ENCODE measurements at regions not wholly inside any gene's neighbourhood (a gene's known extent, or its start where the extent isn't known, plus 50 kb on each side); places are given as distances from the start of the nearest gene placed in this dataset.

- TF ChIP-seq TAF1 (IDR thresholded peaks at IDR 0.05; ENCODE audit: borderline replicate concordance, insufficient read depth, low read length), result no peak
Measured at GRCh38 chr1:105865546-105865945, 1190.9 kb upstream of the PRMT6 start.

- no peak for TF ChIP-seq FOXP2 (optimal IDR thresholded peaks at IDR 0.05; ENCODE audit: borderline replicate concordance, extremely low read depth, extremely low read length, insufficient read depth)
- no peak for TF ChIP-seq TAF1 (IDR thresholded peaks at IDR 0.05; ENCODE audit: borderline replicate concordance, insufficient read depth, low read length)
- TF ChIP-seq SIN3A (IDR thresholded peaks at IDR 0.05; ENCODE audit: borderline replicate concordance, insufficient read depth, low read length), result no peak
- no peak for TF ChIP-seq REST (IDR thresholded peaks at IDR 0.05; ENCODE audit: insufficient read depth in 1 of 2, low read depth in 2 of 2, low read length in 2 of 2)
- TF ChIP-seq POLR2AphosphoS5 (IDR thresholded peaks at IDR 0.05; ENCODE audit: low read depth, low read length), result no peak
Measured at GRCh38 chr1:105872817-105873216, 1183.7 kb upstream of the PRMT6 start.

- TF ChIP-seq SIN3A (IDR thresholded peaks at IDR 0.05; ENCODE audit: borderline replicate concordance, insufficient read depth, low read length) (no peak), FOXP2 (optimal IDR thresholded peaks at IDR 0.05; ENCODE audit: borderline replicate concordance, extremely low read depth, extremely low read length, insufficient read depth) (no peak), POLR2AphosphoS5 (IDR thresholded peaks at IDR 0.05; ENCODE audit: low read depth, low read length) (no peak), TAF1 (IDR thresholded peaks at IDR 0.05; ENCODE audit: borderline replicate concordance, insufficient read depth, low read length) (no peak), REST (IDR thresholded peaks at IDR 0.05; ENCODE audit: insufficient read depth in 1 of 2, low read depth in 2 of 2, low read length in 2 of 2) (no peak)
Measured at GRCh38 chr1:105874621-105875020, 1181.9 kb upstream of the PRMT6 start.

- TF ChIP-seq SIN3A (IDR thresholded peaks at IDR 0.05; ENCODE audit: borderline replicate concordance, insufficient read depth, low read length) (no peak), FOXP2 (optimal IDR thresholded peaks at IDR 0.05; ENCODE audit: borderline replicate concordance, extremely low read depth, extremely low read length, insufficient read depth) (no peak), POLR2AphosphoS5 (IDR thresholded peaks at IDR 0.05; ENCODE audit: low read depth, low read length) (no peak), REST (IDR thresholded peaks at IDR 0.05; ENCODE audit: insufficient read depth in 1 of 2, low read depth in 2 of 2, low read length in 2 of 2) (no peak), TAF1 (IDR thresholded peaks at IDR 0.05; ENCODE audit: borderline replicate concordance, insufficient read depth, low read length) (no peak)
Measured at GRCh38 chr1:105886309-105886708, 1170.2 kb upstream of the PRMT6 start.

- TF ChIP-seq POLR2AphosphoS5 (IDR thresholded peaks at IDR 0.05; ENCODE audit: low read depth, low read length) (no peak), REST (IDR thresholded peaks at IDR 0.05; ENCODE audit: insufficient read depth in 1 of 2, low read depth in 2 of 2, low read length in 2 of 2) (no peak), SIN3A (IDR thresholded peaks at IDR 0.05; ENCODE audit: borderline replicate concordance, insufficient read depth, low read length) (no peak), TAF1 (IDR thresholded peaks at IDR 0.05; ENCODE audit: borderline replicate concordance, insufficient read depth, low read length) (no peak)
Measured at GRCh38 chr1:105891308-105891707, 1165.2 kb upstream of the PRMT6 start.
